RCC 7860 (cell line): ENCODE measurements at regions not wholly inside any gene's neighbourhood (a gene's known extent, or its start where the extent isn't known, plus 50 kb on each side); places are given as distances from the start of the nearest gene placed in this dataset.

Source experiments
- DNase-seq: peaks from one replicate; pipeline ENCODE4 v3.0.0-alpha.2; 2015; ENCODE audit warnings: low spot score
- FAIRE-seq: peaks from 2 replicates; lab custom pipeline; 2012; peaks lifted over from hg19 to GRCh38; lab: Jason Lieb, UNC

DNA sequence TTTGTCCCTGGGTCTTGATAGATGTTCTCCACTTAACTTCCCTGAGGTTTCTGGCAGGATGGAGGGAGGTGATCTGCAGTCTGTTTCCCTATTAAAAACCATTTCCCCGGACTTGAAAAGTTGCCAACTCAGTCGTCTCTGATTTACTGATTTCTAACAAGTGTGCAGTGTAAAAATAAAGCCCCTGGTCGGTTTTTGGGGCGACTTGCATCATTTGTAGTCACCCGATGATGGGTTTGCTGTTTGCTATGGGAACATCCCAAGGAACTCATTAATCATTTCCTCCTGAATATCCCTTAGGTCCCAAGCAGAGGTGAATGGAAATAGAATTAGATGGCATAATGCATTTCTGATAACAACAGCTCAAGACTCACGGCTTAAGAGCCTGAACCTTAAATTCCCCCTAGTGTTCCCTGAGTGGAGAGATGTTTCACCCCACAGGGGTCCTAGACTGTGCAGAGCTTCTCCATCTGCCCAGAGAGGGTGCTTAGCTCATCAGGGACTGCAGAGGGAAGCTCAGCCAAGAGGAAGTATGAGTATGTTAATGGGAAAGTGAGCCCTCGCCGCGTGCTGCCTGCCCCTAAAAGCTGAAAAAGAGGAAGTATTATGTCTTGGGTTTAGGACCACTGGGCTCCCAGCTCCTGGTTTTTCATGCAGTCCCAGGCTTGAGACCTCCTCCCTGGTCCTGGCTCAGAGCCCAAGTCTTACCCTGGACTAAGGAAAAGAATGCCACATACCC is 115.1 kb upstream of the DAP start:
- DNase-seq, result no peak
- no peak for FAIRE-seq

DNA sequence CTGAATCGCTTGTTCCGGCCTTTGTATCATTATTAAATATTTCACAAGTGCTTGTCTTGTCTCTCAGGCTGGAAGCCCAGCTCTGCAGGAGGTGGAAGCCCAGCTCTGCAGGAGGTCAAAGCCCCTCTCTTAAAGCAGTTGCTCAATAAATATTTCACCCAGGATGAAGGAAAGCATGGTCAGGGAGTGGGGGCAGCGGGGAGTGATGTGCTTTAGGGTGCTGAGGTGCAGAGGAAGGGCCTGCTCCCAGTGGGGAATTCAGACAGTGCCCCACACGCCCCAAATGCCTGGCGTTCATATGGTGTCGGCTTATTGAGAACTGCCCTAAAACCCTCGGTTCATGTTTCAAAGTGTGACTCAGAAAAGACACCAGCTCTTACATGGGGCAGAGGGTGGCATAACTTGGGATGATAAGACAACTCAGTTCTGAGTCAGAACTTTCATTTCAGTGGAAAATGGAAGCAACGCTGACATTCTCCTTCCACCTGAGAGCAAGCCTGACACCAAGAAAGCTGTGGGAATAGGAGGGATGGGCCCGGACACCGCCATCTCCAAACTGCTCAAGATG is 114.3 kb upstream of the DAP start:
- DNase-seq, result peak; percentile 80
- peak; percentile 55 for FAIRE-seq

DNA sequence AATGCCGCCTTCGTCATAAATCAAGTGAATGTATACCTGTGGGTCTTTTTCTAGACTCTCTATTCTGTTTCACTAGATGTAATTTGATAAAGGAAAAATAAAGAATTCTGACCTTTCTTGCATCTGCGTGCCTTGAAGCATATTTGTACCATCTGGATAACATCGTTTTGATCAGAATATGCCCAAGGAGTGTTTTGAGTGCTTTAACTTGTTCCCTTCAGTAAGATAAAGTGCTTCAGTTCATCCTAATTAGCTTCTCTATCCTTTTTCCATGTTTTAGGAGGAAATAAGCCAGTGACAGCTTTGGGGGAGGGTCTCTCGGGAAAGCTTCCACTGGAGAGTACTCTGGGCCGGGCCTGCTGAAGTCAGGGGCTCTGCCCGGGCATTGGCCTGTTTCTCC is 113.5 kb upstream of the DAP start:
- FAIRE-seq (no peak), DNase-seq (no peak)

DNA sequence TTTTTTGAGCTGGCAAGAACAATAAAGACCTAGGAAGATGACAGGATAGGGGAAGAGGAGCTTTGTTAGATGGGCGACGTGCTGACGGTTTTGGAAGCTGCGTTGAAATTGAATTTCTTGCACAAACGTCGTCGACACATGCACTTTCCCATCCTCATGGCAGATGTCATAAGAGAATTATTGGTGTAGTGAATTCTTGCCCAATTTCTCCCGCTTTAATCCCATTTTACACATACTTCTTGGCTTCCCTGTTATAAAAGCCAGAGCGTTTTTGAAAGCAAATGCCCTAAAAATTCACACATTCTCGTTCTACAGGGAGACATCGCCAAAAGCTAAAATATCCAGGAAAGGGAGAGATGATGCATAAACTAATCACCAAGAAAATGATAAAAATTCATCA is 109.8 kb upstream of the DAP start:
- DNase-seq, result no peak
- FAIRE-seq, result no peak

DNA sequence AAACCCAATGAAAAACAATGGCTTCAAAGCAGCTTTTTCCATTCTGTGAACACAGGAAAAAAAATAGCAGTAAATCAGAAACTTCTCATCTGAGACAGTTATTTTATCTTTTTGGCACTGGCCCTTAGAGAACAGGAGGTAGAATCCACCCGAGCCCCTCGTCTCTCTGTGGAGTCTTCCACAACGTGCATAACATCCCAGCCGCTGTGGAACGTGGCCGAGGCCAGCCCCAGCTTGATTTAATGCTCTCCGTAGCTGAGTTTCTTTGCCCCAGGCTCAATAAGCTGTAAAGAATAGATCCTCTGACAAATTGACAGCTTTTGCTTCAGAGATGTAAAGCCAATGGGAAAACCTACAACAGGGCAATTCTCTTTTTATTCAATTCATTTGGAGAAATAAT is 107.9 kb upstream of the DAP start:
- DNase-seq (no peak), FAIRE-seq (no peak)

DNA sequence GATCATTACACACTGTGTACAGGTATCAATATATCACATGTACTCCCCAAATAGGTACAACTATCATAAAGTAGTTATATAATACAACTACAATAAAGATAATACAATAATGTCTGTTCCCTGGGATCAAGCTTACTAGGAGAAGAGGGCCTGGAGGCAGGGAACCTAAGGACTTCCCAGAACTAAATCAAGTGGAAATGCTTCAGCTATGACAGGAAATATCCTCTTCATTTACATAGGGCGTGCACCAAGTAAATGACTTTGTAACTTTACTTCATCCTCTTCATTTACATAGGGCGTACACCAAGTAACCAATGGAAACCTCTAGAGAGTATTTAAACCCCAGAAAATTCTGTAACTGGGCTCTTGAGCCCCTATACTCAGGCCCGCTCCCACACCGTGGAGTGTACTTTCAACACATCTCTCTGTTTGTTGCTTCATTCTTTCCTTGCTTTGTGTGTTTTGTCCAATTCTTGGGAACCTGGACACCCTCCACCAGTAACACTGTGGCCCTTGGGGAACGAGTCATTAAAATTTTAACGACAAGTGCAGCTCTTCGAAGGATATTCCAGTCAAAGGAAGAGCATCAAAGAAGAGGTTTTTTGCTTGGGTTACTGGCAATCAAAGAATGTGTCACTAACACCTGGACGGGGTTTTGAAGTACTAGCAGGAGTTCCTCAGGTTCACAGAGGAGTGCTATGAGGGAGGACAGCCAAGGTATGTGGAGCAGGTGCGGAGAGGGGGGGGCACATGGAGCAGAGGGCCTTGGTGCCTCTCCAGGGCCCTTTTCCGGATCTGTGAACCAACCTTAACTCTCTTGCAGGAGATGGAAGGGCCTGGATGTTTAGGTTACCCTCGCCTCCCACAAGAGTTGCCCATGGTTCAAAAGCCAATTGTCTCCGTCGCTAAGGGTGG is 106.6 kb upstream of the DAP start:
- FAIRE-seq, result no peak
- DNase-seq, result no peak

DNA sequence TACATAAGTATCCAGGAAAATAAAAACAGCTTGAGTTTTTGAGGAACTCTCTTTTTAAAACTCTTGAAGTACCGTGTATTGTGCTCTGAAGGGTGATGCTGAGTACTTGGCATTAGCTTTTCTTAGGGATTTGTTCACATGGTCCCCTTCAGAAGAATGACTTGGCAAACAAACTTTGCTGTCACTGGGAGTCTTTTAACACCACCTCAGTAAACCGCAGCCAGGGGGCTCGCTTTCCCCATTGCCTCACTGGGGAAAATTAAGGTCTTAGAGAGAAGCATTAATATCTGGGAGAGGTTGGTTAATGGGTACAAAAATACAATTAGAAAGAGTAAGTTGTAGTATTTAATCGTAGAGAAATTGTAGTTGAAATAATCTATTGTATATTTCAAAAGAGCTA is 105.9 kb upstream of the DAP start:
- DNase-seq, result no peak
- FAIRE-seq, result no peak

DNA sequence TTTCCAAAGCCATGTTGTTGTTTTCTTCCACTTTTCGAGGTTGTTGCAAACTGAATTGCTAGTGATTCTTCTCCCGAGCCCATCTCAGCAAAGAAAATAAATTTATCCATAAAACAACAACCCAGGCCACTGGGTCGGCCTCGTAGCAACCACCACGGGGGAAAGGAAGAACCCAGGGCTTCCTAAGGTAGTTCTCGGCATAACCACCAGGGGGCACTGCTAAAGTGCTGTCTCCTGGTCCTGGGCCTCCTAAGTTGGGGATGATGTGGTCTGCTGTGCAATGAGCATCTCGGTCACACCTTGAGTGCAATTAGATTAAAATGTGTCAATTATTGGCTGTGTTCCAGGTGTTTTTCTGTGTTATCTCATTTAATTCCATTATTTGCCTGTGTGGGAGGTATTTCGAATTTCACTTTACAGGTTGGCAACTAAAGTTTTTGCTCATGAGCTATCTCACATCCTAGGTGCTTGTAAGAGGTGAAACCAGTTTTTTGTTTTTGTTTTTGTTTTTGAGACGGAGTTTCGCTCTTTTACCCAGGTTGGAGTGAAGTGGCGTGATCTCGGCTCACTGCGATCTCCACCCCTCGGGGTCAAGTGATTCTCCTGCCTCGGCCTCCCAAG is 102.8 kb upstream of the DAP start:
- DNase-seq (no peak), FAIRE-seq (no peak)

DNA sequence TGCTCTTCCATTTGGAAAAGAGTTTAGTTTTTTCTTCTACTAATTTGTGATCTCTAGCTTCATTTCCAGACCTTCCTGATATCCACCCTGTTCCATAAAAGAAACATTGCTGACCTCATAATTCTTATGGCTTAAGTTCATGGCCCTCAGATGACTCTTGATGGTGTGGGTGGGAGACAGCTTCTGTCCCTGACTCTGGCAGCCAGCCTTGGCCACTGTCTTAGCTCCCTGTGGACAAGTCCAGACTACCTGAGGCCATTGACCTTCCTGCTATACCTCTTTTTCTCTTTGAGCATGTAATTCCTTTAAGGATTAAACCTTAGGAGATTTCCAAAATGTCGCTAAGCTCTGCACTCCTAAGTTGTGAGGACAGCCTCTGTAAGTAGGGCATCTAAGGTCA is 101.1 kb upstream of the DAP start:
- DNase-seq (no peak), FAIRE-seq (no peak)

DNA sequence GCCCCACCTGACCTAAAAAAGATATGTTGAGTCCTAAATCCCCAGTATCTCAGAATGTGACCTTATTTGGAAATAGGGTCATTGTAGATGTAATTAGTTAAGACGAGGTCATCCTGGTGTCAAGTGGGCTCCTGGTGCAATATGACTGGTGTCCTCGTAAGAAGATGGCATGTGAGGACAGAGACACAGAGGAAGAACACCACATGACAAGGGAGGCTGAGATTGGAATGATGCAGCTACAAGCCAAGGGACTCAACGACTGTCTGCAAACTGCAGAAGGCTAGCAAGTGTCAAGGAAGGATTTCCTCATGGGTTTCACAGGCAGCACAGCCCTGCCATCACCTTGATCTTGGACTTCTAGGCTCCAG is 100.4 kb upstream of the DAP start:
- FAIRE-seq (no peak), DNase-seq (no peak)

DNA sequence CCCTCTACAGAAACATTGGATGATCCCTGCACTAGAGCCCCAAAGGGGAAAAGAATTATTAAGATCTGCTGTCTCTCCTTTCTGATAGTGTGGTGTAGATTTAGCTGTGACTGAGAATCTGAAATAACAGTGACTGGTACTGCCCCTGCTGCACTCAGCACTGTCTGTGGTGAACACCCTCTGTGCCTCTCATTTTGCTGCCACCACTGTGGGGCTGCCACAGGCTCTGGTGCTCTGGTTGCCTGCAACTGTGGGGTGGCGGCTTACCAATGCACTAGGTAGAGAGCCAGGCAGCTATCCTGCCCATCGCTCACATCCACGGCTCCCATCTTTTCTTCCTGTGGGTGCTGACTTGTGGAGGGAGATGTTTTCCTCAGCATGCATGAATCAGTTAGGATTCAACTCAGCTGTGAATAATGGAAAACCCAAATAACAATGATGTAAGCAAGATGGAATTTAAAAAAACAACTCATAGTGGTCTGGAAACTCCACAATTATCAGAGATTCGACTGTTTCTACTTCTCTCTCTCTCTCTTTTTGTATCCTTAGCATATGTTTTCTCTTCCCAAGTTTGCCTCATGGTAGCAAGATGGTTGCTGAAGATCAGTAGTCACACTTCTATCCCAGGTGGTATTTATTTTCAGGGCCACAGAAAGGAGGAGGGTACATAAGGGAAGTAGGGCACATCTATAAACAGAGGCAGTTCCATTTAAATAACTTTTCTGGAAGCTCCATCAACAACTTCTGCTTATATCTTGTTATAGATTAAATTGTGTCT is 99.8 kb upstream of the DAP start:
- peak; percentile 87 for DNase-seq
- peak; percentile 45 for FAIRE-seq

DNA sequence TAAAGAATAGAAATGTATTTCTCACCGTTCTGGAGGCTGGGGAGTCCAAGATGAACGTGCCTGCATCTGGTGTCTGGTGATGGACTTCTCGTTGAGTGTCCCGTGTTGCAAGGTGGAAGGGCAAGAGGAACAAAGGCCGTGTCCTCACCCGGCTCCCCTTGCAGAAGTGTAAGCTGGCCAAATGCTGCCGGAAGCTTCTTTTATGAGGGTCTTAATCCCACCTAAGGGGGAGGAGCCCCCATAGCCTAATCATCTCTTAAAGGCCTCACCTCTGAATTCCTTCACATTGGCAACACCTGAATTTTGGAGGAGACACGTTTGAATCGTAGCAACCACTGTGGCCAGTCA is 99.1 kb upstream of the DAP start:
- FAIRE-seq (no peak), DNase-seq (no peak)

DNA sequence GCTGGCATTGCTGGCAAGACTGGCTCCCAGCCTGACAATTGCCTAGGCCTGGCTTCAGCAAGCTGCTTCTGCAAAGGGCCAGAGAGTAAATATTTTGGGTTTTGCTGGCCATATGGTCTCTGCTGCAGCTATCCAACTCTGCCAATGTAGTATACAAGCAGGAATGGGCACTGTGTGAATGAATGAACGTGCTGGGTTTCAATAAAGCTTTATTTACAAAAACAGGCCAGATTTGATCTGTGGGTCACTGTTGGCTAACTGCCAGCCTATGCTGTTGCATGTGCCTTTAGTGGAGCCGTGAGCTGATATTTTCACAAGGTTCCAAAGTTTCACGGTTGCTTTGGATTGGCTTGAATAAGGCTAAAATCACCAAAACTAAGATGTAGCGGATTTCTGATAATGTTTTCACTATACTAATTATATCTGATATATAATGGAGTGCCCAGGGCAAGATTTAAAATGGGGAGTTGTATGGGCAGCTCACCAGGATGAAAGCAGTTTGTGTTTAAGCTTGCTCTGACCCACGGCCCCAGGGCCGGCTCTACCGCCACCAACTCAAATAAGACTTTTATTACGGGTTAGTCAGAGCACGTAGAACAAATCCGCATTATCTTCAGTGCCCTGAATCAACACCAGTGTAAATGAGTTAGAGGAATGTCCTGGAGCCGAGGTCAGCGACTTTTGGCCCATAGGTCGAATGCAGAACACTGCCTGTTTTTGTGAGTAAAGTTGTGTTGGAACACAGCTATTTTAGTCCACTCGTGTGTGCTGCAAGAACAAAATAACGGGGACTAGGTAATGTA is 98.6 kb upstream of the DAP start:
- no peak for FAIRE-seq

DNA sequence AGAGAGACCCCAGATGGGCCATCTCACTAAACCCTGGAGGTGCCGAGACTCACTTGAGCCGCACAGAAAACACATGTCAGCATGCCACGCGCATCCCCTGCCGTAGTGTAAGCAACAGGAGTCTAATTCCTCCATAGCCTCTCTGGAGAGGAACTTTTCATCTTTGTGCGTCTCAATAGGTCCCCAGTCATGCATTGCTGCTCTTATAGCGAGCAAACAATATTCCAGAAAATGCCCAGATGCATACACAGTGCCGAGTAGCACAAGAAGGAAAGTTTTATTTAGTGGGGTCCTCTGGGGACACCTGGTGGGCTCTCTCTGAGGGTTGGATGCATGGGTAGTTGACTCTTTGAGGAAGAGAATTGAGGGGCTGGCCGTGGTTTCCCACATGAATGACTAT is 97.9 kb upstream of the DAP start:
- FAIRE-seq, result no peak
- no peak for DNase-seq

More for the DNA sequence above, 98.6 kb upstream of the DAP start:
- DNase-seq, result no peak

DNA sequence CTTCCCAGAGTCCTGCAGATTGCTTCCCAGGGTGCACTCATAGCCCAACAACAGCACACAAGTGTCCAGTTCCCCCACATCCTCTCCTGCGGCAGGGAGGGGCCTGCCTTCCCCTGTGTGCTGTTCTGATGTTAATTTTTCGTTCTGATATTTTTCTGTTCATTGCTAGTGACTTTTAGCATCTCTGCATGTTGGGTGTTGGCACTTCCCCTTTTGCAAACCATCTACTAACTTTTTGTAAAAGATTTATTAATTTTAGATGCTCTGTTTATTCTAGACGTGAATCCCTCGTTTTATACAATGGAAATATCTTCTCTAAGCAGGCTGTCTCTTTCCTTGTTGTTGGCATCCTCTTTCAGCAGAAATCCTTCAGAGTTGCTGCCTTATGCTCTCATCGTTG is 97.3 kb upstream of the DAP start:
- DNase-seq, result no peak
- FAIRE-seq, result no peak

DNA sequence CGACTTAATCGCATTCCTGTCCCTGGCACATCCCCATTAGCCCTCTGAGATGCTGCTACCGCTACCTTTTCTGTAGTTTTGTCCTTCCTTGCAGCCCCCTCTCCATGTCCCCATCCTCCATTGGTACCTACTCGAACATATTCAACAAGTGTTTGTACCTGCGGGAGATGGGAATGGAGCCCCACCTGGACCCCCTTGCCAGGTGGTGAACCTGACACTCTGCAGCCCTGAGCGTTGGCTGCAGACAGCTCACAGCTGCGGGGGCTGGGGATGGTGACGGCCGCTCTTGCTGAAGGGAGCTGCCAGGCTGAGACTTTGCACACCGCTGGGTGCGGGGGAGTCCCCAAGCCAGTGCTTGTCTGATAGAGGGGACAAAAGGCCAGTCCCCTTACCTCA is 96.3 kb upstream of the DAP start:
- no peak for DNase-seq
- no peak for FAIRE-seq

DNA sequence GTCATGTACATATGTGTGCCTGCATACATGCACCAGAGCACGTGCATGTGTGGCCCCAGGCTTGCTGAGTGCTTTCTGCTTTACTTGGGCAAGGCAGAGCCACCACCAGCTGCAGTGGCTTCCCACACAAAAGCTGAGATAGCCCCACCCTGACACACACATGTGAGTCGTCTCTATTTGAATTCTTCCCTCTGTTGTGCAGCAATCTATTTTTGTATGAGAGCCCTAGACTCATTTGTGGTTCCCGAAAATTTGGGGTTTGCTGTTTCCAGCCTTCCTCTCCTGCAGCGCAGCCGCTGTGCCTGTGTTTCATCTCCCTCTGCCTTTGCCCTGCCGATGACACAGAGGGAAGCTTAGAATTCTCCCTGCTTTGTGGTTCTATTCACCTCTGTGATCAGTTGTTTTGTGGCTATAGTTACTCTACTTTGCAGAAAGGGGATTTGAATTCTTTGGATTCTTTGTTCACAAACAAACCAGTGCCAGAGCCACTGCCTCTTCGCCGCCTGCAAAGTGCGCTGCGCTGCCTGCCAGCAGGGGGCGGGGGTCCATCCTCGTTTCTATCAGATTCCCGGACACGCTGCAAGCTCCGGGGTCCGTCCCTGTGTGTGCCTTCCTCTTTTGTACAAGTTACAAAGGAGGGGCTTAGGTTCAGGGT is 95.8 kb upstream of the DAP start:
- DNase-seq, result peak; percentile 87
- FAIRE-seq, result peak; percentile 58

DNA sequence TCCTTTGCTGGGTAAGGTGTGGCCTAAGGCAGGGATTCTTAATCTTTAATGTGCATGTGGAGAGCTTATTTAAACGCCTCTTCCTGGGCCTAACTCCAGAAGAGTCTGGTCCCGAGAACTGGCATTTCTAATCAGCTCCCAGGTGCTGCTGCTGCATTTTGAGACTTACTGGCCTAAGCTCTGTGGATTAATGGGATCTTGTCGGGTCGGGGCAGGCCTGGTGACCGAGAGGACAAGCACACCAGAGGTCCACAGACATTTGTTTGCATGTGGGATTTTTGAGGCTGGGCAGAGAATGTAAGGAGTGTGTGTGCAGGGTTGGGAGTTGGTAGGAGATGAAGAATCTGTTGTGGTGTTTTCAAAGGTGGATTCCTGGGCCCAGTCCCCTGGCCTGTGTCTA is 95.0 kb upstream of the DAP start:
- DNase-seq (no peak), FAIRE-seq (no peak)

DNA sequence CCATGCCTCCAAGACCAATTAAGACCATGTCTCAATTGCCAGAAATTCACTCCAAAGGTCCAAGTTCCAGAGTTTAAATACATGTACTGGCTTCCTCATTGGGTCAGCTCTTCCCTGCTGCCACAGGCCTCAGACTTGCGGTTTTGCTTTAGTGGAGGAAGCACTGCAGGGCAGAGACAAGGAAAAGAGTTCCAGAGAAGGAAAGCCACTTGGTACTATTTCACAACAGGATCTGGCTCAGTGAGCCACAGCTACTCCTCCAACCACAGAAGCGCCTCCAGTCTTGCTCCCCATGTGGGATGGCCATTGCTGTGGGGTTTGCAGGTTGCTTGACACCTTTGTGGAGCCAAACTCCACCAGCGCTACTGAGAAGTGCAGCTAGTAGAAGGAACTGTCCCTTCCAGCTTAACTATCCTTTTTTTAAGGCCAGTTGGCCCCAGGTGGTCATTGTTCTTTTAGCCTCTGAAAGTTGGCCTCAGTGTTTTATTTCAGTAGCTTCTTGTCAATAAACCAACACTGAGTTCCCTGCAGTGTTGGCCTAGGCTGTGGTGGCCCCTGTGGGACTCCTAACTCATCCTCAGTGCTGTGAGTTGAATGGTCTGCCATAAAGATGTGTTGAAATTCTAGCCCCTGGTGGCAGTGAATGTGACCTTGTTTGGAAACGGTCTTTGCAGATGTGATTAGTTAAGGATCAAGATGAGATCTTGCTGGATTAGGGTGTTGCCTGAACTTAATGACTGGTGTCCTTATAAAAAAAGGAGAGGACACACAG is 93.7 kb upstream of the DAP start:
- DNase-seq, result peak; percentile 80
- FAIRE-seq, result peak; percentile 78
